OCI-M2 (cell line): ENCODE measurements at regions not wholly inside any gene's neighbourhood (a gene's known extent, or its start where the extent isn't known, plus 50 kb on each side); places are given as distances from the start of the nearest gene placed in this dataset.

Experiments
- DNase-seq: peaks from one replicate; lab custom pipeline; 2025; ENCODE audit not compliant: unreplicated experiment; lab: John Stamatoyannopoulos, UW

GRCh38 chr4:123496421-123496820 lies 99.8 kb downstream of the SPRY1 start:
- DNase-seq, result no peak

- DNase-seq, result no peak
Measured at GRCh38 chr4:123497340-123497739, 100.7 kb downstream of the SPRY1 start.

GRCh38 chr4:123501733-123502132 lies 105.1 kb downstream of the SPRY1 start:
- DNase-seq, result no peak

GRCh38 chr4:123503698-123504363 lies 107.2 kb downstream of the SPRY1 start:
- no peak for DNase-seq

- no peak for DNase-seq
Measured at GRCh38 chr4:123505095-123506010, 108.8 kb downstream of the SPRY1 start.

- no peak for DNase-seq
Measured at GRCh38 chr4:123506011-123506695, 109.6 kb downstream of the SPRY1 start.

GRCh38 chr4:123507376-123507775 lies 110.8 kb downstream of the SPRY1 start:
- no peak for DNase-seq

GRCh38 chr4:123510221-123510620 lies 113.6 kb downstream of the SPRY1 start:
- no peak for DNase-seq

- no peak for DNase-seq
Measured at GRCh38 chr4:123510659-123511058, 114.1 kb downstream of the SPRY1 start.

GRCh38 chr4:123516576-123516975 lies 120.0 kb downstream of the SPRY1 start:
- DNase-seq, result no peak

- DNase-seq, result no peak
Measured at GRCh38 chr4:123517176-123517575, 120.6 kb downstream of the SPRY1 start.

GRCh38 chr4:123517971-123518370 lies 121.4 kb downstream of the SPRY1 start:
- DNase-seq, result no peak

GRCh38 chr4:123520325-123520724 lies 123.7 kb downstream of the SPRY1 start:
- no peak for DNase-seq

GRCh38 chr4:123522081-123522480 lies 125.5 kb downstream of the SPRY1 start:
- no peak for DNase-seq

- no peak for DNase-seq
Measured at GRCh38 chr4:123522646-123523045, 126.1 kb downstream of the SPRY1 start.

GRCh38 chr4:123524958-123525628 lies 128.5 kb downstream of the SPRY1 start:
- DNase-seq, result no peak

GRCh38 chr4:123526511-123526910 lies 129.9 kb downstream of the SPRY1 start:
- DNase-seq, result no peak

- DNase-seq, result no peak
Measured at GRCh38 chr4:123528501-123529277, 132.1 kb downstream of the SPRY1 start.

- no peak for DNase-seq
Measured at GRCh38 chr4:123529278-123529568, 132.6 kb downstream of the SPRY1 start.

- no peak for DNase-seq
Measured at GRCh38 chr4:123530357-123530756, 133.8 kb downstream of the SPRY1 start.
